KOPT-K1 (cell line): ENCODE measurements at regions not wholly inside any gene's neighbourhood (a gene's known extent, or its start where the extent isn't known, plus 50 kb on each side); places are given as distances from the start of the nearest gene placed in this dataset.
"Not testable (repeated sequence)": the region's sequence is repeated elsewhere in the genome, so short reads cannot be mapped to it uniquely, and the experiment has no call there.

ENCODE experiments used
- H3K27ac ChIP-seq: fragments of 200-600 bp; sonication (generic); 2 replicates; pipeline ENCODE4 v1.5.1; 2016; ENCODE audit warnings: antibody characterized with exemption, mild to moderate bottlenecking, low read depth, low read length; ENCODE audit not compliant: poor library complexity, severe bottlenecking
- H3K36me3 ChIP-seq: fragments of 200-600 bp; sonication (generic); 2 replicates; pipeline ENCODE4 v1.5.1; 2017; ENCODE audit warnings: antibody characterized with exemption, mild to moderate bottlenecking, low read length, moderate library complexity; ENCODE audit not compliant: insufficient read depth
- H3K9me3 ChIP-seq: fragments of 200-600 bp; sonication (generic); 2 replicates; pipeline ENCODE4 v1.5.1; 2017; ENCODE audit warnings: antibody characterized with exemption, low read length, mild to moderate bottlenecking; ENCODE audit not compliant: insufficient read depth, poor library complexity, severe bottlenecking

DNA sequence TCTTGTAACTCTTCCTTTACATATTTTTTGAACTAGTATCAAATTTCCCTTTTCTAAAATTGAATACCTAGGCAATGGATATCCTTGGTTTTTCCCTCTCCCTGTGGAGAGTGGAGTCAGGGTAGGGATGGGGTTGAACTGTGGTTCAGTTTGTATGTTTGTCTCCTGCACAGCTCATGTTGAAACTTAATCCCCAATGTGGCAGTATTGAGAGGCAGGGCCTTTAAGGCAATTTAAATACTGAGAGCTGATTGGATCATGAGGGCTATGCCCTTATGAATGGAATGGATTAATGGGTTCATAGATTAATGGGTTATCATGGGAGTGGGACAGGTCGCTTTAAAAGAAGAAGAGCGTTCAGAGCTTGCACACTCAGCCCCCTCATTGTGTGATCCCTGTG is 127.2 kb upstream of the RGS6 start:
- Histone ChIP-seq H3K9me3 (no peaks in the 10 kb centered on the region), H3K36me3 (no peaks in the 10 kb centered on the region), H3K27ac (no peak overlapping the region)

DNA sequence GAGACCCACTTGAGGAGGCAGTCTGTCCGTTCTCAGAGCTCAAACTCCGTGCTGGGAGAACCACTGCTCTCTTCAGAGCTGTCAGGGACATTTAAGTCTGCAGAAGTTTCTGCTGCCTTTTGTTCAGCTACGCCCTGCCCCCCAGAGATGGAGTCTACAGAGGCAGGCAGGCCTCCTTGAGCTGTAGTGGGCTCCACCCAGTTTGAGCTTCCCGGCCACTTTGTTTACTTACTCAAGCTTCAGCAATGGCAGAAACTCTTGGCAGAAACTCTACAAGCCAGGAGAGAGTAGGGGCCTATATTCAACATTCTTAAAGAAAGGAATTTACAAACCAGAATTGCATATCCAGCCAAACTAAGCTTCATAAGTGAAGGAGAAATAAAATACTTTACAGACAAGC is 125.2 kb upstream of the RGS6 start:
- not testable (repeated sequence) for H3K27ac ChIP-seq, H3K9me3 ChIP-seq, H3K36me3 ChIP-seq

DNA sequence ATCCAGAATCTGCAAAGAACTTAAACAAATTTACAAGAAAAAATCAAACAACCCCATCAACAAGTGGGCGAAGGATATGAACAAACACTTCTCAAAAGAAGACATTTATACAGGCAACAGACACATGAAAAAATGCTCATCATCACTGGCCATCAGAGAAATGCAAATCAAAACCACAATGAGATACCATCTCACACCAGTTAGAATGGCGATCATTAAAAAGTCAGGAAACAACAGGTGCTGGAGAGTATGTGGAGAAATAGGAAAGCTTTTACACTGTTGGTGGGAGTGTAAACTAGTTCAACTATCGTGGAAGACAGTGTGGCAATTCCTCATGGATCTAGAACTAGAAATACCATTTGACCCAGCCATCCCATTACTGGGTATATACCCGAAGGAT is 121.4 kb upstream of the RGS6 start:
- H3K27ac ChIP-seq, H3K9me3 ChIP-seq, H3K36me3 ChIP-seq: not testable (repeated sequence)

DNA sequence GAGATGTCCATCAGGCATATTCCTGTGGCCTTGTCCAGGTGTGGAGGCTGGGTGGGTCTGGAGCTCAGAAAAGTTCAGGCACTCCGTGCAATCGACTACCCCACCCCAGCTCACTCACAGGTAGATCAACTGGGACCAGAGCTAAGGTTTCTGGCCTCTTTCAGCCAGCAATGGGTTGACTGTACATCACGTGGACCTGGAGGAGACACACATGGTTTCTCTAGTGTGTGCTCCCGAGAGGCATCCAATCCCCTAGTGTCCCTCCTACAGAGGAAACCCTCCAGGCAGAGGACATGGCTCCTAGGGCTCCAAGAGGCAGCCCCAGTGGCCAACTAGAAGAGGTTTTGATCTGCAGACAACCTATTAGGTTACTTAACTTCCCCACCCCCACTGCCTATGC is 119.5 kb upstream of the RGS6 start:
- Histone ChIP-seq H3K9me3 (no peaks in the 10 kb centered on the region), H3K36me3 (no peaks in the 10 kb centered on the region), H3K27ac (no peak overlapping the region)

DNA sequence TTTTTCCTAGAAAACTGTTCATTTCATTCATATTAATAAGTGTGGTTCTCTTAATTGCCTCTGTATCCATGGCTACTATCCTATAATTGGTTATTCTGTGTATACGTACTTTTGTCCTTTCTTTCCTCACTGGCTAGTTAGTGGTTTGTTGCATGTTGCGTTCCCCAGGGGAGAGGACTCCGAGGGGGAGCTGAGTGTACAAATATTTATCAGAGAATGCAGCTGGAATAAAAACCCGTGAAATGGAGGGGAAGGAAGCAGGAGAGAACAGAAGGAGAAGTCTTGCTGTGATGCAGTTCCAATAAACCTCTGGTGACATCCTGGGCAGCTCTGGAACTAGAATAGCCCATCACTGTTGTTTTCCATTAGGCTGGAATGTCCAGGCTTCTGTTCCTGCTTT is 117.1 kb upstream of the RGS6 start:
- H3K36me3 ChIP-seq, result no peaks in the 10 kb centered on the region
- H3K9me3 ChIP-seq, result no peaks in the 10 kb centered on the region
- H3K27ac ChIP-seq, result no peak overlapping the region

DNA sequence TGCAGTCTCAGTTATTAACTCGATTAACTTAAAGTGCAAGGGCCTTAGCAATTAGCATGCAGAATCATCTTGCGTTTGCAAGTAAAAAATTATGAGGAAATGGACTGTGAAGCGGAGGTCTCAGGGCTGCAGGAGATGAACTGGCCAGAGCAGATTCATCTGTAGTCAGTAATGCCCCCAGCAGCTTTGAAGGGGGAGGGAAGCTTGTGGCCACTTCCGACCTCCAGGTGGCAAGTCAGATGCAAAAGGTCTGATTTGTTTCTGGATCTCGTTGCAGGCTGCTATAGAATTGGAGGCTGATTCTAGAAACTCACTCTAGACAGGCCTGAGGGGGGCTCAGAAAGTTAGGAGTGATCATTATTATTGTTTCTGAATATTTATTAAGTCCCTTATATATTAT is 107.4 kb upstream of the RGS6 start:
- no peaks in the 10 kb centered on the region for H3K36me3 ChIP-seq
- no peak overlapping the region for H3K27ac ChIP-seq
- H3K9me3 ChIP-seq, result no peaks in the 10 kb centered on the region

DNA sequence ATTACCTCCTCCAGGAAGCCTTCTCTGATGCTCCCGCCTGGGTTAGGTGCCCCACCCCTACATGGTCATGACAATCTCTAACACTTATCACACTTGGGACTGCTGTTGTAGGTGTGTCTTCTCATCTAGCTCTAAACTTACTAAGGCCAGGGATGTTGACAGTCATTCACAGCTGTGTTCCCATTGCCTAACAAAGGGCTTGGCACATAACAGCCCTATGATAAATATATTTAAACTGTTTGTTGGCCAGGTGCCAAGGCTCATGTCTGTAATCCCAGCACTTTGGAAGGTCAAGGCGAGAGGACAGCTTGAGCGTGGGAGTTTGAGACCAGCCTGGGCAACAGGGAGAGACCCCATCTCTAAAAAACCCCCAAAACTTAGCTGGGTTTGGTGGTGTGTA is 98.8 kb upstream of the RGS6 start:
- peaks cover 8% of the 10 kb centered on the region for H3K9me3 ChIP-seq
- H3K27ac ChIP-seq, result no peak overlapping the region
- H3K36me3 ChIP-seq, result no peaks in the 10 kb centered on the region

DNA sequence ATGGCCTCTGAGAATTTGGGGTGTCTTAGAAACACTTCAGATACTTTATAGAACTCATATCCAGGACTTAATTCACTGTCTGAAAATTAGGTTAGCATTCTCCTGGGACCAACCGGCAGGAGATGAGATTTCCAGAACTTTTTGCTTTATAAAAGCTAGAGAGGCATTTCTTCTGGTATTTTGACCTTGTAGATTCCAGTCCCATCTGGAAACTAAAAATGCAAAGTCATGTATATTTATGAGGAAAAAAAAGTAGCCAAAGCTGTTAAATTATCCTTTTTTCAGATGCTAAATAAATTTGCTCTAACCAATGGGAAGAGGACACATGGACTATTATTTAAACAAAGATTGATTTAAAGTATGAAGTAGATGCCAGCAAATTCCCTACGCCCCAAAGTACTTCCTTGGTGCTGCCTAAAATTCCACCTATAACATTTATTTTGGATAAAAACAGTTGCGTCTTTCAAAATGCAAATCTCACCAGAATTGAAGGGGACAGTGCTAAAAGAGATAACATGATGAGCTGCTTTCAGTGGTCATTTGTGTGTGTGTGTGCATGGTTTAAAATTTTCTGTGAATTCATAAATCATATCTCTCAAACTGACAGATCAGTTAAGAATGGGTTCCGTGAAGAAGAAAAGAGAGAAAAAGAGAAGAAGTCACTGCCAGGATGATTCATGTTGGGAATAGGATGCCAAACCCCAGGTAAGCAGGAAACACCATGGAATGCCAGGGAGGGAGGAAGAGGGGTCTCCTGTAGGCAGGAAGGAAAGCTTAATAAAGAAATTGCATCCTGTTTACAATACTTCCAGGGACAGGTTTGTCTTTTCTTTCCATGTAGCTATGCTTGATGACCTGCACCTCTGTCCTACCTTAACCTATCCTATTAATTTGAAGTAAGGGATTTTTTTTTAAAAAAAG is 97.7 kb upstream of the RGS6 start:
- peaks cover 8% of the 10 kb centered on the region for H3K9me3 ChIP-seq
- no peak overlapping the region for H3K27ac ChIP-seq
- no peaks in the 10 kb centered on the region for H3K36me3 ChIP-seq

DNA sequence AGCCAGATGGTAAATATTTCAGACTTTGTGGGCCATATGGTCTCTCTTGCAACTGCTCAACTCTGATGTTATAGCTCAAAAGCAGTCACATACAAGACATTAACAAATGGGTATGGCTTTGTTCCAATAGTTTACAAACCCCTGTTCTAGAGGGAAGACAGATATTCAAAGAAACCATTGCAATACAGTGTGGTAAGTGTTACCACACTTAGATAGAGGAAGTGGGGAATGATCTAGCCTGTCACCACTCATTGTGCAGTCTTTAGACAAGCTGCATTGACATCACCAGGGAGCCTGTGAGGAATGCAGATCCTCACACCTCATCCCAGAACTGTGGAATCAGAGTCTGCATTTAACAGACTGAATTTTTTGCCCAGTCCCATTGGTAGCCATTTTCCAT is 80.0 kb upstream of the RGS6 start:
- no peak overlapping the region for H3K27ac ChIP-seq
- H3K9me3 ChIP-seq, result peaks cover 7% of the 10 kb centered on the region
- no peaks in the 10 kb centered on the region for H3K36me3 ChIP-seq

DNA sequence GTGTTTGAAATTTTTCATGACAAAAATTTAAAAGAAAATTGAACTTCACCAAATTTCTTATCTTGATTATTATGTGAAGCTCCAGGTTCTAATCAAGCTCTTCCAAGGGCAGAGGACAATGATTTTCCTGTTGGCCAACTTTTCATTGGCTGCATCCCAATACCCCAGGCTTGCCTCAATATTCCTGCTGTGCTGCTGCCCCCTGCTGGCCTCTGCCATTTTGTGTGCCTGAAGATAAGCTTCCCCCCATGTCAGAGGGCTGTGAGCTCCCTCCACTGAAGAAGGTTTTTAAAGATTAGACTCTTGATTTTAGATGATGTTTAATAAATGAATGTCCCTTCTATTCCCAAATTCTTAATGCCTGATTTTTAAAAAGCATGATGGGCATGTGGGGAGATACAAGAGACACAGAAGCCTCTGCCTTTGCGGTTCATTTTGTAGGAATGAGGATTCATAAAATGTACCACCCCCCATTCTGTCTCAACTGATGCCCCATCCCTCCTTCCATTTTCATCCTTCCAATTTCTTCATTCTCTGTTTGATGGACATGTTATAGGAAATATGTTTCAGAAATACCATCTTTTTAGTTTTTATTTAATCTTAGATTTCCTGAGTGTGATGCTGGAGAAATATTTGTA is 76.7 kb upstream of the RGS6 start:
- no peaks in the 10 kb centered on the region for H3K9me3 ChIP-seq
- H3K36me3 ChIP-seq, result no peaks in the 10 kb centered on the region
- H3K27ac ChIP-seq, result no peak overlapping the region

DNA sequence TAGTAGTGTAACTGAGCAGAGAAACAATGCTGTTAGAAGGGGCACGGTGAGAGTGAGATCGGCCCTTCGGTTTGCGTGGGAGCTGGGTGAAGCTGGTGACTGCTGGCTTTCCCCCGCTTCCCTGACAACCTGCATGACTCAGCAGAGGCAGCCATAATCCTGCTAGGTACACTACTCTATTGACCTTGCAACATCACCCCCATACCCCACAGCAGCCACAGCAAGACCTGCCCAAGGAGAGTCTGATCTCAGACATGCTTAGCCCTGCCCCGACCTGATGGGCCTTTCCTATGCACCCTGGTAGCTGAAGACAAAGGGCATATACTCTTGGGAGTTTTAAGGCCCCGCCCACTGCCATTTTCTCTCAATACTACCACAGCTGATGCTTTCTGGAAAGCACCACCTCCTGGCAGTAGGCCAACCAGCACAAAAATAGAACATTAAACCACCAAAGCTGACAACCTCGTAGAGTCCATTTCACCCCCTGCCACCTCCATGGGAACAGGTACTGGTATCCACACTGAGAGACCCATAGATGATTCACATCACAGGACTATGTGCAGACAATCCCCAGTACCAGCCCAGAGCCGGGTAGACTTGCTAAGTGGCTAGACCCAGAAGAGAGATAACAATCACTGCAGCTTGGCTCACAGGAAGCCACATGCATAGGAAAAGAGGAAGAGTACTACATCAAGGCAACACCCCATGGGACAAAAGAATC is 75.9 kb upstream of the RGS6 start:
- Histone ChIP-seq H3K36me3 (no peaks in the 10 kb centered on the region), H3K9me3 (no peaks in the 10 kb centered on the region), H3K27ac (no peak overlapping the region)

DNA sequence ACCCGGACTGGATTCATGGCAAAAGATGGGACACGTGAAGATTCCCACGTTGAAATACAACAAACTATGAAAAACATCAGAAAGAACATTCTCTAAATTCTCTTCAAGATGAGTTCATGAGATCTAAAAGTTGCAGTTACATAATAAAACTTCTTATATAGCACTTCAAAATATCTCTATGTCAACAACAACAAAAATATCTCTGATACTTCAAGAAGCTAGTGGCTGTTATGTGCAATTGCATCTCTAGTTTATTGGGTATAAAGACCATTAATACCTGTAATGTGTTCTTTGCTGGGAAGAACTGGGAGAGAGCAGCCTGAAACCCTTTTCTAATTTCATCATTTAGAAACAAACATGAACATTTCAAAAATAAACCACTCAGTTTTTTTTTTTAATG is 69.2 kb upstream of the RGS6 start:
- Histone ChIP-seq H3K9me3 (no peaks in the 10 kb centered on the region), H3K36me3 (no peaks in the 10 kb centered on the region), H3K27ac (no peak overlapping the region)

DNA sequence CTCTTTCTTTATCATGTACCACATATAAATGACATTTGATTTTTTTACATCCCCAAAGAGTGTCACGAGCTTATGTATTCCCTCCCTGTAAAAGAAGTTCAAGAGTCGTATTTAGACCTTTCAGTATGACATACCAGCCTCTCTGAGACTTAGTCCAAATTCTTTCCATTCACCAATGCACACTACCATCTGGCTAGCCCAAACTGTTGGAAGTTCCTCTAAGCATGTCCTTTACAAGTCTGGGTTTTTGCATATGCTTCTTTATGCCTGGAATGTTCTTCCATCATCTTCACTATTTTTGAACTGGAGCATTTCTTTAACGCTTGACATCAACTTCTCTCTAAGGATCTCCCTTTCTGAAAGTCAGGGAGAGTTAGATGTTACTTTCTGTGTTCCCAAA is 68.5 kb upstream of the RGS6 start:
- Histone ChIP-seq H3K9me3 (no peaks in the 10 kb centered on the region), H3K27ac (no peak overlapping the region), H3K36me3 (no peaks in the 10 kb centered on the region)
